HCT116 (cell line): ENCODE measurements at regions not wholly inside any gene's neighbourhood (a gene's known extent, or its start where the extent isn't known, plus 50 kb on each side); places are given as distances from the start of the nearest gene placed in this dataset.

Experiments
- ATAC-seq: fragments of 200-7000 bp; cut with Tn5 transposase; 2 replicates; pipeline ENCODE4 v1.9.1; 2020; ENCODE audit warnings: mild to moderate bottlenecking, moderate library complexity
- BruUV-seq: library from RNA; stranded (reverse); fragments of 400-500 nt; replicated peaks from 2 replicates; lab custom pipeline; 2021; lab: Mats Ljungman, UMichigan
- CTCF ChIA-PET: fragments of 300-600 bp; sonication (Branson Sonifier 250); formaldehyde crosslinking; loops from one replicate; lab custom pipeline; 2021; ENCODE audit warnings: antibody characterized with exemption; lab: Charles Lee
- POLR2A ChIA-PET: fragments of 300-600, 350-600 bp; sonication (Branson Sonifier 250); formaldehyde crosslinking; loops from one replicate; lab custom pipeline; 2021; ENCODE audit warnings: antibody characterized with exemption; lab: Charles Lee
- RAD21 ChIA-PET, 2 experiments: fragments of 300-600 bp; sonication (Branson Sonifier 250); formaldehyde crosslinking; loops; one replicate each; lab custom pipeline; 2023; ENCODE audit warnings: low total read pairs in 2 of 2; ENCODE audit not compliant: uncharacterized antibody in 2 of 2, unreplicated experiment in 2 of 2, low non-redundant PET in 1 of 2; lab: Charles Lee
- DNase-seq: peaks from one replicate; pipeline ENCODE4 v3.0.0-alpha.2; 2010; ENCODE audit warnings: low read depth, low spot score
- H2AFZ ChIP-seq: fragments of 200-600 bp; shearing (Covaris generic), sonication (generic); 2 replicates; pipeline ENCODE4 v1.6.1; 2017; ENCODE audit warnings: low read depth, mixed run types, mixed read lengths, antibody characterized with exemption, low read length; ENCODE audit not compliant: poor library complexity, severe bottlenecking
- H3K27ac ChIP-seq: 2 replicates; pipeline ENCODE4 v1.5.1; 2012; ENCODE audit warnings: low read depth, low read length
- H3K27me3 ChIP-seq: fragments of 200-600 bp; sonication (generic); 2 replicates; pipeline ENCODE4 v1.6.1; 2016; ENCODE audit warnings: mixed run types, low read length, mixed read lengths; ENCODE audit not compliant: insufficient read depth
- H3K36me3 ChIP-seq, 2 experiments: fragments of 200-500 bp in 1 of 2; fragments of 200-600 bp in 1 of 2; sonication (Bioruptor generic) in 1 of 2; sonication (generic) in 1 of 2; 2 replicates each; pipeline versions ENCODE4 v1.5.1 to v1.6.1; 2014 to 2016; ENCODE audit warnings: low read length in 2 of 2, inconsistent platforms in 1 of 2, mixed read lengths in 1 of 2, mixed run types in 1 of 2; ENCODE audit not compliant: insufficient read depth in 2 of 2, control insufficient read depth in 1 of 2
- H3K4me1 ChIP-seq, 2 experiments: fragments of 200-600 bp in 1 of 2; sonication (generic) in 1 of 2; 2 replicates each; pipeline versions ENCODE4 v1.5.1 to v1.6.1; 2012 to 2017; ENCODE audit warnings: low read length in 2 of 2, inconsistent platforms in 1 of 2, mild to moderate bottlenecking in 1 of 2, mixed read lengths in 1 of 2, mixed run types in 1 of 2, moderate library complexity in 1 of 2; ENCODE audit not compliant: insufficient read depth in 2 of 2, control insufficient read depth in 1 of 2
- H3K4me2 ChIP-seq: fragments of 200-600 bp; sonication (generic); 2 replicates; pipeline ENCODE4 v1.6.1; 2017; ENCODE audit warnings: mixed run types, low read length, mixed read lengths
- H3K4me3 ChIP-seq, 2 experiments: fragments of 200-600 bp in 1 of 2; sonication (generic) in 1 of 2; replicated peaks in 1 of 2; 2 replicates each; pipeline ENCODE4 v1.5.1; 2011 to 2016; ENCODE audit warnings: low read length in 2 of 2, control low read depth in 1 of 2, low read depth in 1 of 2, mild to moderate bottlenecking in 1 of 2, mixed read lengths in 1 of 2, mixed run types in 1 of 2
- H3K79me2 ChIP-seq: fragments of 200-600 bp; sonication (generic); 2 replicates; pipeline ENCODE4 v1.6.1; 2017; ENCODE audit warnings: mild to moderate bottlenecking, mixed run types, low read length, moderate library complexity, mixed read lengths; ENCODE audit not compliant: insufficient read depth
- H3K9ac ChIP-seq: fragments of 200-600 bp; sonication (generic); 2 replicates; pipeline ENCODE4 v1.6.1; 2016; ENCODE audit warnings: low read length, mixed read lengths
- H3K9me2 ChIP-seq: fragments of 200-600 bp; sonication (generic), shearing (Covaris generic); 2 replicates; pipeline ENCODE4 v1.6.1; 2017; ENCODE audit warnings: mixed run types, mild to moderate bottlenecking, moderate library complexity; ENCODE audit not compliant: insufficient read depth
- H3K9me3 ChIP-seq, 2 experiments: fragments of 200-500 bp in 1 of 2; fragments of 200-600 bp in 1 of 2; sonication (Bioruptor generic) in 1 of 2; sonication (generic) in 1 of 2; 2 replicates each; pipeline ENCODE4 v1.6.1; 2014 to 2017; ENCODE audit warnings: low read length in 2 of 2, mixed read lengths in 2 of 2, inconsistent platforms in 1 of 2, low read depth in 1 of 2, mild to moderate bottlenecking in 1 of 2, mixed run types in 1 of 2, moderate library complexity in 1 of 2; ENCODE audit not compliant: control insufficient read depth in 1 of 2, insufficient read depth in 1 of 2
- H4K20me1 ChIP-seq: fragments of 200-600 bp; sonication (generic), shearing (Covaris generic); 2 replicates; pipeline ENCODE4 v1.6.1; 2017; ENCODE audit warnings: mixed run types, mild to moderate bottlenecking, moderate library complexity; ENCODE audit not compliant: insufficient read depth
- CBX3 ChIP-seq: IDR thresholded peaks from 2 replicates; pipeline ENCODE4 v1.6.1; 2012; ENCODE audit warnings: low read depth
- CEBPB ChIP-seq: IDR thresholded peaks from 2 replicates; pipeline ENCODE4 v1.6.1; 2012; ENCODE audit warnings: low read depth
- EGR1 ChIP-seq: IDR thresholded peaks from 2 replicates; pipeline ENCODE4 v1.6.1; 2012; ENCODE audit warnings: low read depth
- ELF1 ChIP-seq: IDR thresholded peaks from 2 replicates; pipeline ENCODE4 v1.6.1; 2012; ENCODE audit warnings: low read depth, borderline replicate concordance
- EZH2phosphoT487 ChIP-seq: fragments of 200-600 bp; IDR thresholded peaks from 2 replicates; pipeline ENCODE4 v1.6.1; 2018; ENCODE audit warnings: antibody characterized with exemption, borderline replicate concordance
- JUND ChIP-seq: IDR thresholded peaks from 2 replicates; pipeline ENCODE4 v1.6.1; 2012
- POLR2A ChIP-seq: IDR thresholded peaks from 2 replicates; pipeline ENCODE4 v1.7.0; 2011; ENCODE audit warnings: borderline replicate concordance; ENCODE audit not compliant: insufficient read depth, insufficient read length; ENCODE audit errors: extremely low read depth
- POLR2AphosphoS5 ChIP-seq: IDR thresholded peaks from 2 replicates; pipeline ENCODE4 v1.6.1; 2011; ENCODE audit warnings: mild to moderate bottlenecking, low read depth, low read length, moderate library complexity
- RAD21 ChIP-seq: IDR thresholded peaks from 2 replicates; pipeline ENCODE4 v1.6.1; 2012; ENCODE audit warnings: low read depth, mild to moderate bottlenecking
- SIN3A ChIP-seq: IDR thresholded peaks from 2 replicates; pipeline ENCODE4 v1.6.1; 2012; ENCODE audit warnings: low read depth
- SP1 ChIP-seq: IDR thresholded peaks from 2 replicates; pipeline ENCODE4 v1.6.1; 2012; ENCODE audit warnings: low read depth
- SRF ChIP-seq: IDR thresholded peaks from 2 replicates; pipeline ENCODE4 v1.6.1; 2012; ENCODE audit warnings: low read depth
- TCF7L2 ChIP-seq: IDR thresholded peaks from 2 replicates; pipeline ENCODE4 v1.7.0; 2011; ENCODE audit warnings: borderline replicate concordance, inconsistent platforms; ENCODE audit not compliant: insufficient read depth, insufficient read length; ENCODE audit errors: extremely low read depth
- YY1 ChIP-seq: IDR thresholded peaks from 2 replicates; pipeline ENCODE4 v1.6.1; 2011; ENCODE audit warnings: low read length, low read depth, moderate library complexity, mild to moderate bottlenecking; ENCODE audit not compliant: insufficient replicate concordance; ENCODE audit errors: extremely low read depth
- ZFX ChIP-seq: fragments of 450-650 bp; IDR thresholded peaks from 2 replicates; pipeline ENCODE4 v1.6.1; 2017
- ZNF274 ChIP-seq: fragments of 200-500 bp; sonication (Bioruptor generic); IDR thresholded peaks from 2 replicates; pipeline ENCODE4 v1.6.1; 2014; ENCODE audit warnings: mild to moderate bottlenecking, low read depth, low read length, inconsistent platforms
- intact Hi-C: fragments of 100-400 bp; cut with micrococcal nuclease; formaldehyde crosslinking; loops from 2 replicates; pipeline ENCODE4 v1.10.0; 2022
- TF ChIP-seq, protein P1 (sequence below): IDR thresholded peaks from 2 replicates; pipeline ENCODE4 v1.6.1; 2011; ENCODE audit warnings: mild to moderate bottlenecking, low read length, moderate library complexity; ENCODE audit not compliant: insufficient replicate concordance; ENCODE audit errors: extremely low read depth
- TF ChIP-seq, protein P2 (sequence below): IDR thresholded peaks from 2 replicates; pipeline ENCODE4 v1.6.1; 2012
- TF ChIP-seq, protein P3 (sequence below): IDR thresholded peaks from 2 replicates; pipeline ENCODE4 v1.6.1; 2012; ENCODE audit warnings: low read depth
- TF ChIP-seq, protein P4 (sequence below), 3 experiments: fragments of 200-600 bp in 1 of 3; sonication (generic) in 1 of 3; IDR thresholded peaks in 2 of 3; conservative IDR thresholded peaks in 1 of 3; 2 replicates each; pipeline ENCODE4 v1.5.1; 2012 to 2017; ENCODE audit warnings: low read depth in 2 of 3, low read length in 2 of 3, antibody characterized with exemption in 1 of 3, borderline replicate concordance in 1 of 3, control low read depth in 1 of 3, mild to moderate bottlenecking in 1 of 3, mixed read lengths in 1 of 3, mixed run types in 1 of 3, moderate library complexity in 1 of 3; ENCODE audit not compliant: insufficient read depth in 1 of 3

DNA sequence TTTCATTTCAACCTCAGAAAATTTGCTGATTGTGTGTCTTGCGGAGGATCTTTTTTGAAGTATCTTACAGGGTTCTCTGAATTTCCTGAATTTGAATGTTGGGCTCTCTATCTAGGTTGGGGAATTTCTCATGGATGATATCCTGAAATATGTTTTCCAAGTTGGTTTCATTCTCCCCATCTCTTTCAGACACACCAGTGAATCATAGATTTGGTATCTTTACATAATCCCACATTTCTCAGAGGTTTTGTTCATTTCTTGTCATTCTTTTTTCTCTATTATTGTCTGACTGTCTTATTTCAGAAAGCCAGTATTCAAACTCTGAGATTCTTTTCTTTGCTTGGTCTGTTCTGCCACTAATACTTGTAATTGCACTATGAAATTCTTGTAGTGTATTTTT lies 456.9 kb downstream of the PRELID2 start (continued):
- TF ChIP-seq, protein P1, sequence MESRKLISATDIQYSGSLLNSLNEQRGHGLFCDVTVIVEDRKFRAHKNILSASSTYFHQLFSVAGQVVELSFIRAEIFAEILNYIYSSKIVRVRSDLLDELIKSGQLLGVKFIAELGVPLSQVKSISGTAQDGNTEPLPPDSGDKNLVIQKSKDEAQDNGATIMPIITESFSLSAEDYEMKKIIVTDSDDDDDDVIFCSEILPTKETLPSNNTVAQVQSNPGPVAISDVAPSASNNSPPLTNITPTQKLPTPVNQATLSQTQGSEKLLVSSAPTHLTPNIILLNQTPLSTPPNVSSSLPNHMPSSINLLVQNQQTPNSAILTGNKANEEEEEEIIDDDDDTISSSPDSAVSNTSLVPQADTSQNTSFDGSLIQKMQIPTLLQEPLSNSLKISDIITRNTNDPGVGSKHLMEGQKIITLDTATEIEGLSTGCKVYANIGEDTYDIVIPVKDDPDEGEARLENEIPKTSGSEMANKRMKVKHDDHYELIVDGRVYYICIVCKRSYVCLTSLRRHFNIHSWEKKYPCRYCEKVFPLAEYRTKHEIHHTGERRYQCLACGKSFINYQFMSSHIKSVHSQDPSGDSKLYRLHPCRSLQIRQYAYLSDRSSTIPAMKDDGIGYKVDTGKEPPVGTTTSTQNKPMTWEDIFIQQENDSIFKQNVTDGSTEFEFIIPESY: no peak
- no peak for TF ChIP-seq EZH2phosphoT487
- TF ChIP-seq POLR2AphosphoS5: no peak
- no peak for TF ChIP-seq POLR2A

DNA sequence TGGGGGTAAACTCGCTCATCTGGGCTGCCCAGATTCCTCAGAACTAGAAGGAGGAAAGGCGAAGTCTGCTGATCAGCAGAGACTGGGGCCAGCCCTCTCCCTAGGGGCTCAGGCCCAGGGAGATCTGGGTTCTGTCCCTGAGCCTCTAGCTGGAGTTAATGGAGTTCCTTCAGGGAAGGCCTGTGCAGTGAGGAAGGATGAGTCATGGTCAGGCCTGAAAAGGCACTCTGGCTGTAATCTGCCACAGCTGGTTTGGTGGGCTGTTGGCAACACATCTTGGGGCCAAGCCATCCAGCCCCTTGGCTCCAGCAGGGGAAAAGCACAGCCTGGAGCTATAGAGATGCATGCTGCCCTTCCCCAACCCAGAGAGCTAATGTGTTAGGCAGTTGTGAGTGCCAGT lies 459.6 kb downstream of the PRELID2 start:
- H3K4me3 ChIP-seq: no peak overlapping the region
- intact Hi-C loops: no loop called here
- H3K27me3 ChIP-seq: no peaks in the 10 kb centered on the region
- no peaks in the 10 kb centered on the region for H3K79me2 ChIP-seq
- no peak overlapping the region for H3K9ac ChIP-seq
- ChIA-PET RAD21 (no interaction called here), POLR2A (no interaction called here), CTCF (no interaction called here)
- no peaks in the 10 kb centered on the region for H4K20me1 ChIP-seq
- no peak for DNase-seq
- H3K27ac ChIP-seq: no peak overlapping the region
- H3K4me1 ChIP-seq: no peaks in the 10 kb centered on the region
- H3K36me3 ChIP-seq: no peaks in the 10 kb centered on the region
- no TSS peak for BruUV-seq
- TF ChIP-seq, protein P2, sequence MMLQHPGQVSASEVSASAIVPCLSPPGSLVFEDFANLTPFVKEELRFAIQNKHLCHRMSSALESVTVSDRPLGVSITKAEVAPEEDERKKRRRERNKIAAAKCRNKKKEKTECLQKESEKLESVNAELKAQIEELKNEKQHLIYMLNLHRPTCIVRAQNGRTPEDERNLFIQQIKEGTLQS: no peak
- TF ChIP-seq ZNF274 (no peak), TCF7L2 (no peak), SP1 (no peak), SRF (no peak), ELF1 (no peak), POLR2A (no peak), ZFX (no peak), YY1 (no peak), RAD21 (no peak), EGR1 (no peak), CBX3 (no peak), JUND (no peak), CEBPB (no peak), SIN3A (no peak)
- TF ChIP-seq, protein P3, sequence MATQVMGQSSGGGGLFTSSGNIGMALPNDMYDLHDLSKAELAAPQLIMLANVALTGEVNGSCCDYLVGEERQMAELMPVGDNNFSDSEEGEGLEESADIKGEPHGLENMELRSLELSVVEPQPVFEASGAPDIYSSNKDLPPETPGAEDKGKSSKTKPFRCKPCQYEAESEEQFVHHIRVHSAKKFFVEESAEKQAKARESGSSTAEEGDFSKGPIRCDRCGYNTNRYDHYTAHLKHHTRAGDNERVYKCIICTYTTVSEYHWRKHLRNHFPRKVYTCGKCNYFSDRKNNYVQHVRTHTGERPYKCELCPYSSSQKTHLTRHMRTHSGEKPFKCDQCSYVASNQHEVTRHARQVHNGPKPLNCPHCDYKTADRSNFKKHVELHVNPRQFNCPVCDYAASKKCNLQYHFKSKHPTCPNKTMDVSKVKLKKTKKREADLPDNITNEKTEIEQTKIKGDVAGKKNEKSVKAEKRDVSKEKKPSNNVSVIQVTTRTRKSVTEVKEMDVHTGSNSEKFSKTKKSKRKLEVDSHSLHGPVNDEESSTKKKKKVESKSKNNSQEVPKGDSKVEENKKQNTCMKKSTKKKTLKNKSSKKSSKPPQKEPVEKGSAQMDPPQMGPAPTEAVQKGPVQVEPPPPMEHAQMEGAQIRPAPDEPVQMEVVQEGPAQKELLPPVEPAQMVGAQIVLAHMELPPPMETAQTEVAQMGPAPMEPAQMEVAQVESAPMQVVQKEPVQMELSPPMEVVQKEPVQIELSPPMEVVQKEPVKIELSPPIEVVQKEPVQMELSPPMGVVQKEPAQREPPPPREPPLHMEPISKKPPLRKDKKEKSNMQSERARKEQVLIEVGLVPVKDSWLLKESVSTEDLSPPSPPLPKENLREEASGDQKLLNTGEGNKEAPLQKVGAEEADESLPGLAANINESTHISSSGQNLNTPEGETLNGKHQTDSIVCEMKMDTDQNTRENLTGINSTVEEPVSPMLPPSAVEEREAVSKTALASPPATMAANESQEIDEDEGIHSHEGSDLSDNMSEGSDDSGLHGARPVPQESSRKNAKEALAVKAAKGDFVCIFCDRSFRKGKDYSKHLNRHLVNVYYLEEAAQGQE: no peak
- TF ChIP-seq, protein P4, sequence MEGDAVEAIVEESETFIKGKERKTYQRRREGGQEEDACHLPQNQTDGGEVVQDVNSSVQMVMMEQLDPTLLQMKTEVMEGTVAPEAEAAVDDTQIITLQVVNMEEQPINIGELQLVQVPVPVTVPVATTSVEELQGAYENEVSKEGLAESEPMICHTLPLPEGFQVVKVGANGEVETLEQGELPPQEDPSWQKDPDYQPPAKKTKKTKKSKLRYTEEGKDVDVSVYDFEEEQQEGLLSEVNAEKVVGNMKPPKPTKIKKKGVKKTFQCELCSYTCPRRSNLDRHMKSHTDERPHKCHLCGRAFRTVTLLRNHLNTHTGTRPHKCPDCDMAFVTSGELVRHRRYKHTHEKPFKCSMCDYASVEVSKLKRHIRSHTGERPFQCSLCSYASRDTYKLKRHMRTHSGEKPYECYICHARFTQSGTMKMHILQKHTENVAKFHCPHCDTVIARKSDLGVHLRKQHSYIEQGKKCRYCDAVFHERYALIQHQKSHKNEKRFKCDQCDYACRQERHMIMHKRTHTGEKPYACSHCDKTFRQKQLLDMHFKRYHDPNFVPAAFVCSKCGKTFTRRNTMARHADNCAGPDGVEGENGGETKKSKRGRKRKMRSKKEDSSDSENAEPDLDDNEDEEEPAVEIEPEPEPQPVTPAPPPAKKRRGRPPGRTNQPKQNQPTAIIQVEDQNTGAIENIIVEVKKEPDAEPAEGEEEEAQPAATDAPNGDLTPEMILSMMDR (IDR thresholded peaks at IDR 0.05 in 2 of 3, conservative IDR thresholded peaks at IDR 0.05 in 1 of 3; ENCODE audit: borderline replicate concordance in 1 of 3, insufficient read depth in 1 of 3, low read depth in 2 of 3, low read length in 2 of 3): no peak
- TF ChIP-seq, all 23 proteins: peak for 0
- ATAC-seq: no peak
- Histone ChIP-seq H3K9me2 (no peaks in the 10 kb centered on the region), H2AFZ (no peak overlapping the region), H3K4me2 (no peak overlapping the region), H3K9me3 (no peaks in the 10 kb centered on the region)
